Neural progenitor cell (in vitro differentiated cells): ENCODE measurements at regions not wholly inside any gene's neighbourhood (a gene's known extent, or its start where the extent isn't known, plus 50 kb on each side); places are given as distances from the start of the nearest gene placed in this dataset.

Experiments used
- DNase-seq: peaks from one replicate; pipeline ENCODE4 v3.0.0-alpha.2; 2016; ENCODE audit warnings: low spot score
- H2AFZ ChIP-seq: fragments of 200-600 bp; sonication (generic); replicated peaks from 2 replicates; pipeline ENCODE4 v1.6.1; 2016; ENCODE audit warnings: antibody characterized with exemption
- H3F3A ChIP-seq: fragments of 200-600 bp; sonication (generic); 2 replicates; pipeline ENCODE4 v1.6.1; 2016; ENCODE audit warnings: antibody characterized with exemption, low read depth
- H3K27ac ChIP-seq: fragments of 200-600 bp; sonication (generic); 2 replicates; pipeline ENCODE4 v1.5.1; 2016; ENCODE audit warnings: mild to moderate bottlenecking
- H3K27me3 ChIP-seq: fragments of 200-600 bp; sonication (generic); 2 replicates; pipeline ENCODE4 v1.6.1; 2016; ENCODE audit warnings: mild to moderate bottlenecking, moderate library complexity
- H3K36me3 ChIP-seq: fragments of 200-600 bp; sonication (generic); 2 replicates; pipeline ENCODE4 v1.5.1; 2016
- H3K4me1 ChIP-seq: fragments of 200-600 bp; sonication (generic); 2 replicates; pipeline ENCODE4 v1.6.1; 2016; ENCODE audit warnings: mixed run types
- H3K4me2 ChIP-seq: fragments of 200-600 bp; sonication (generic); 2 replicates; pipeline ENCODE4 v1.6.1; 2016
- H3K4me3 ChIP-seq: fragments of 200-600 bp; sonication (generic); 2 replicates; pipeline ENCODE4 v1.5.1; 2016
- H3K79me2 ChIP-seq: fragments of 200-600 bp; sonication (generic); 2 replicates; pipeline ENCODE4 v1.6.1; 2016; ENCODE audit warnings: low read depth
- H3K9ac ChIP-seq: fragments of 200-600 bp; sonication (generic); 2 replicates; pipeline ENCODE4 v1.6.1; 2016
- H3K9me3 ChIP-seq: fragments of 200-600 bp; sonication (generic); 2 replicates; pipeline ENCODE4 v1.5.1; 2016; ENCODE audit warnings: low read depth
- H4K20me1 ChIP-seq: fragments of 200-600 bp; sonication (generic); 2 replicates; pipeline ENCODE4 v1.6.1; 2016; ENCODE audit warnings: low read depth
- H3K27ac Mint-ChIP-seq: 3 replicates; pipeline ENCODE4 v1.8.0; 2021; ENCODE audit warnings: mixed read lengths
- H3K27me3 Mint-ChIP-seq: 2 replicates; pipeline ENCODE4 v1.8.0; 2022; ENCODE audit warnings: low read depth, mild to moderate bottlenecking, inconsistent platforms, moderate library complexity, mixed read lengths; ENCODE audit not compliant: insufficient read depth
- H3K36me3 Mint-ChIP-seq: 3 replicates; pipeline ENCODE4 v1.8.0; 2021; ENCODE audit warnings: mixed read lengths
- H3K4me1 Mint-ChIP-seq: 3 replicates; pipeline ENCODE4 v1.8.0; 2021; ENCODE audit warnings: mixed read lengths
- H3K4me3 Mint-ChIP-seq: 3 replicates; pipeline ENCODE4 v1.8.0; 2021; ENCODE audit warnings: mild to moderate bottlenecking, moderate library complexity, mixed read lengths
- H3K9me3 Mint-ChIP-seq: 3 replicates; pipeline ENCODE4 v1.8.0; 2020; ENCODE audit warnings: mixed read lengths
- CTCF ChIP-seq: fragments of 200-600 bp; sonication (generic); IDR thresholded peaks from 2 replicates; pipeline ENCODE4 v1.5.1; 2017; ENCODE audit warnings: antibody characterized with exemption, mild to moderate bottlenecking
- EZH2 ChIP-seq: fragments of 200-600 bp; sonication (generic); IDR thresholded peaks from 2 replicates; pipeline ENCODE4 v1.6.1; 2017; ENCODE audit warnings: antibody characterized with exemption, mild to moderate bottlenecking, moderate library complexity
- EZH2phosphoT487 ChIP-seq: fragments of 200-600 bp; sonication (generic); IDR thresholded peaks from 2 replicates; pipeline ENCODE4 v1.6.1; 2017; ENCODE audit warnings: antibody characterized with exemption

GRCh38 chr6:14187406-14187805, 69.8 kb downstream of the CD83 start:
- no peak overlapping the region for H3K4me3 Mint-ChIP-seq
- H3K27me3 Mint-ChIP-seq, result peaks cover 3% of the 10 kb centered on the region
- no peak overlapping the region for H3K9ac ChIP-seq
- no peaks in the 10 kb centered on the region for H3F3A ChIP-seq
- H3K4me2 ChIP-seq, result no peak overlapping the region
- DNase-seq, result no peak
- H3K36me3 ChIP-seq, result no peaks in the 10 kb centered on the region
- H3K36me3 Mint-ChIP-seq, result no peaks in the 10 kb centered on the region
- no peak overlapping the region for H3K4me3 ChIP-seq
- no peak for TF ChIP-seq CTCF
- no peak for TF ChIP-seq EZH2
- no peak for TF ChIP-seq EZH2phosphoT487
- H4K20me1 ChIP-seq, result no peaks in the 10 kb centered on the region
- no peak overlapping the region for H2AFZ ChIP-seq
- H3K4me1 ChIP-seq, result no peaks in the 10 kb centered on the region
- no peak overlapping the region for H3K27ac ChIP-seq
- no peaks in the 10 kb centered on the region for H3K9me3 ChIP-seq
- H3K27ac Mint-ChIP-seq, result no peak overlapping the region
- no peaks in the 10 kb centered on the region for H3K4me1 Mint-ChIP-seq
- peaks cover 5% of the 10 kb centered on the region for H3K9me3 Mint-ChIP-seq
- no peaks in the 10 kb centered on the region for H3K27me3 ChIP-seq
- H3K79me2 ChIP-seq, result no peaks in the 10 kb centered on the region

- Histone ChIP-seq H3K4me3 (no peak overlapping the region), H3K4me1 (peaks cover 4% of the 10 kb centered on the region), H3K9me3 (no peaks in the 10 kb centered on the region), H3K4me2 (no peak overlapping the region), H2AFZ (no peak overlapping the region), H3K79me2 (no peaks in the 10 kb centered on the region), H3K27ac (no peak overlapping the region), H3K9ac (no peak overlapping the region), H3K27me3 (no peaks in the 10 kb centered on the region), H3F3A (no peaks in the 10 kb centered on the region), H4K20me1 (no peaks in the 10 kb centered on the region), H3K36me3 (no peaks in the 10 kb centered on the region)
- H3K4me1 Mint-ChIP-seq, result peaks cover 3% of the 10 kb centered on the region
- H3K27ac Mint-ChIP-seq, result no peak overlapping the region
- H3K27me3 Mint-ChIP-seq, result peaks cover 6% of the 10 kb centered on the region
- no peaks in the 10 kb centered on the region for H3K36me3 Mint-ChIP-seq
- no peak for TF ChIP-seq EZH2
- no peak for TF ChIP-seq EZH2phosphoT487
- TF ChIP-seq CTCF, result no peak
- no peak overlapping the region for H3K4me3 Mint-ChIP-seq
- peaks cover 5% of the 10 kb centered on the region for H3K9me3 Mint-ChIP-seq
- DNase-seq, result no peak
Observed at GRCh38 chr6:14189074-14189473, 71.5 kb downstream of the CD83 start.

GRCh38 chr6:14190191-14190928, 72.8 kb downstream of the CD83 start:
- no peaks in the 10 kb centered on the region for H3K9me3 ChIP-seq
- H3K9ac ChIP-seq, result no peak overlapping the region
- Mint-ChIP-seq H3K4me1 (peaks cover 14% of the 10 kb centered on the region), H3K36me3 (no peaks in the 10 kb centered on the region), H3K27me3 (peaks cover 6% of the 10 kb centered on the region), H3K27ac (no peak overlapping the region), H3K9me3 (peaks cover 4% of the 10 kb centered on the region), H3K4me3 (no peak overlapping the region)
- no peaks in the 10 kb centered on the region for H3K79me2 ChIP-seq
- no peak for DNase-seq
- TF ChIP-seq CTCF (no peak), EZH2 (no peak), EZH2phosphoT487 (no peak)
- no peak overlapping the region for H3K4me3 ChIP-seq
- H3K27me3 ChIP-seq, result no peaks in the 10 kb centered on the region
- H3F3A ChIP-seq, result no peaks in the 10 kb centered on the region
- peaks cover 16% of the 10 kb centered on the region for H3K4me1 ChIP-seq
- no peak overlapping the region for H2AFZ ChIP-seq
- no peak overlapping the region for H3K4me2 ChIP-seq
- H3K27ac ChIP-seq, result no peak overlapping the region
- no peaks in the 10 kb centered on the region for H3K36me3 ChIP-seq
- H4K20me1 ChIP-seq, result no peaks in the 10 kb centered on the region
